NB4 (cell line): ENCODE measurements at regions not wholly inside any gene's neighbourhood (a gene's known extent, or its start where the extent isn't known, plus 50 kb on each side); places are given as distances from the start of the nearest gene placed in this dataset.
"Not testable (repeated sequence)": the region's sequence is repeated elsewhere in the genome, so short reads cannot be mapped to it uniquely, and the experiment has no call there.

Experiments used
- DNase-seq: peaks from one replicate; pipeline ENCODE4 v3.0.0; 2010; ENCODE audit warnings: low read depth
- H3K4me3 ChIP-seq: one replicate; pipeline ENCODE4 v1.5.1; 2011; ENCODE audit warnings: mild to moderate bottlenecking, low read depth, low read length, moderate library complexity
- CTCF ChIP-seq: IDR thresholded peaks from one replicate; pipeline ENCODE4 v1.5.1; 2012; ENCODE audit warnings: low read depth, low read length
- MYC ChIP-seq: IDR thresholded peaks from 2 replicates; pipeline ENCODE4 v1.6.1; 2011; ENCODE audit warnings: low read depth, low read length
- POLR2A ChIP-seq: IDR thresholded peaks from 2 replicates; pipeline ENCODE4 v1.6.1; 2011; ENCODE audit warnings: mild to moderate bottlenecking; ENCODE audit not compliant: insufficient read length; ENCODE audit errors: extremely low read depth
- TF ChIP-seq, protein P1 (sequence below): IDR thresholded peaks from 2 replicates; pipeline ENCODE4 v1.6.1; 2011; ENCODE audit warnings: low read depth, low read length

DNA sequence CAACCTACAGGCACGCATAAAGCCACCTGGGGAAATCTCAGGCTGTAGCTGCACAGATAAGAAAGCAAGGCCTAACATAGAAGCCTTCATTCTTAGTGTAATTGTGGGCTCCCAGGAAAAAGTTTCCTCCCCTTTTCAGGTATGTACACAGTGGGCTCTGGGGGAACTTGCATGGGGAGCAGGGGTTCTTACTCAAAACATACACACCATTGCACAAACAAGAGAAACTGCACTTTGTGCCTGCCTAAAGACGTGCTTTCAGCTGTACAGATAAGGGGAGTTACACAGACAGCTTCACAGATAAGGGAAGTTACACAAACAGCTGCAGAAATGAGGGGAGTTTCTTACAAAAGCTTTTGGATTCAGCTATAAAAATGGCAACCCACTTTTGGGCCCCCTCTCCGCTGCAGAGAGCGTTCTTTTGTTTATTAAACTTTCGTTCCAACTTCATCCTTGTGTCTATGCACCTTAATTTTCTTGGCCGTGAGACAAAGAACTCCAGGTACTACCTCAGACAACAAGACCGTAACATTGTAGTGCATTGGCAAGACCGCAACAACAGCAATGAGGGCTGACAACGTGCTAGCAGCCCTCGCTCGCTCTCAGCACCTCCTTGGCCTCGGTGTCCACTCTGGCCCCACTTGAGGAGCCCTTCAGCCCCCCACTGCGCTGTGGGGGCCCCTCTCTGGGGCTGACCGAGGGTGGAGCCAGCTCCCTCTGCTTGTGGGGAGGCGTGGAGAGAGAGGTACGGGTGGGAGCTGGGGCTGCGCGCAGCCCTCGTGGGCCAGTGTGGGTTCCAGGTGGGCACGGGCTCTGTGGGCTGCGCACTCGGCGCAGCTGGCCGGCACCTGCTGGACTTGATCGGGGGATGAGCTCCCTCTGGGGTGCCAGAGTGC is 317.5 kb downstream of the RAPGEF2 start:
- H3K4me3 ChIP-seq: no peak overlapping the region
- no peak for DNase-seq
- TF ChIP-seq POLR2A: no peak
- TF ChIP-seq, protein P1, sequence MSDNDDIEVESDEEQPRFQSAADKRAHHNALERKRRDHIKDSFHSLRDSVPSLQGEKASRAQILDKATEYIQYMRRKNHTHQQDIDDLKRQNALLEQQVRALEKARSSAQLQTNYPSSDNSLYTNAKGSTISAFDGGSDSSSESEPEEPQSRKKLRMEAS: no peak
- TF ChIP-seq CTCF: no peak
- no peak for TF ChIP-seq MYC

DNA sequence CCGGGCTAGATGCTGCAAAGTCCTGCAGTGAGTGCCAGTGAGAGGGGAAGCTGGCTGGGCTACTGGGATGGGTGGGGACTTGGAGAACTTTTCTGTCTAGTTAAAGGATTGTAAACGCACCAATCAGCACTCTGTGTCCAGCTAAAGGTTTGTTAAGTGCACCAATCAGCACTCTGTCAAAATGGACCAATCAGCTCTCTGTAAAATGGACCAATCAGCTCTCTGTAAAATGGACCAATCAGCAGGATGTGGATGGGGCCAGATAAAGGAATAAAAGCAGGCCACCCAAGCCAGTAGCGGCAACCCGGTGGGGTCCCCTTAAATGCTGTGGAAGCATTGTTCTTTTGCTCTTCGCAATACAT is 318.2 kb downstream of the RAPGEF2 start:
- H3K4me3 ChIP-seq, DNase-seq: not testable (repeated sequence)

GRCh38 chr4:159422019-159422418 is 319.1 kb downstream of the RAPGEF2 start:
- TF ChIP-seq MYC (no peak), CTCF (no peak), POLR2A (no peak)
- TF ChIP-seq, protein P1: no peak
- DNase-seq: no peak
- H3K4me3 ChIP-seq: no peak overlapping the region

DNA sequence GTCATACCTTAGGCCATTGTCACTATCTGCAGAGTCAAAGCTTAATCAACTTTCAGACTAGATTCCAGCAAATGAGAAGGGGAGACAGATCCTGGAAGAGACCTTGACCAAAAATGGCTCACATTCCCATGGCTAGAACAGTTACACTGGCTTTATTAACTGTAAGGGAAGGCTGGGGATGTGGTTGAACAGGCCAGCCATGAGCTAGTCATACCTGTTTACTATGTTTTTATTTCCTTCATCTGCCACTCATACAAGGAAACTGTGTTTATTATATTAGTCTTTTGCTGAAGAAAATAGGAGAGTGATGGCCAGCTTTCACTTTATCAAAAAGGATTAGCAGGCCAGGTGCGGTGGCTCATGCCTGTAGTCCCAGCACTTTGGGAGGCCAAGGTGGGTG is 319.7 kb downstream of the RAPGEF2 start:
- no peak for DNase-seq
- H3K4me3 ChIP-seq: no peak overlapping the region
- TF ChIP-seq MYC (no peak), POLR2A (no peak), CTCF (no peak)
- TF ChIP-seq, protein P1: no peak

DNA sequence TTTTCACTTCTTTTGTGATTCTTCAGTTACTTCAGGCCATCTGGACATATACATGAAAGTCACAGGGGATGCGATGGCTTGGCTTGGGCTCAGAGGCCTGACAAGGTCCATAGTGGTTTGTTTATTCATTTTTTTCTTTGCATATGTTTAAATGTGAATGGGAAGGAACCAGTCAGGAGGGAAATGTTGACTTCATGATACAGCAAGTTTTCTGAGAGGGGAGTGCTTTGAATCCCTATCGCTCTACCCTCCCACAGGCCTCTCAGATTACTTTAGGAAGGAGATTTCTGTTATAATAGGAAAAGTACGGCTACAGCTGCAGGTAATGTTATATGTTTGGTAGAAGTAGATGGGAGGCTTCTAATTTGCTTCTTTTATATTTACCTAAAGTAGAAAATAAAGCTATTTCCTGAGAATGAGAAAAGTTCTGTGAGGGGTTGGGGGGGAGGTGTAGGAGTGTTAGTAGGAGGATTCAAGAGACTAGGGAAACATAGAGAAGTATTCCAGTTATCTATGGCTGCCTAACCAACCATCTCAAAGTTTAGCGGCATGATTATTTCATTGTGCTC is 322.9 kb downstream of the RAPGEF2 start:
- no peak overlapping the region for H3K4me3 ChIP-seq
- no peak for DNase-seq
- TF ChIP-seq POLR2A (no peak), CTCF (no peak), MYC (no peak)
- TF ChIP-seq, protein P1: no peak

- H3K4me3 ChIP-seq: no peak overlapping the region
- DNase-seq: no peak
- TF ChIP-seq CTCF (no peak), POLR2A (no peak), MYC (no peak)
- TF ChIP-seq, protein P1: no peak
Measured at GRCh38 chr4:159428293-159428692, 325.4 kb downstream of the RAPGEF2 start.
